Colon (tissue), 2 donors: ENCODE measurements at regions not wholly inside any gene's neighbourhood (a gene's known extent, or its start where the extent isn't known, plus 50 kb on each side); places are given as distances from the start of the nearest gene placed in this dataset.
"Not testable (repeated sequence)": the region's sequence is repeated elsewhere in the genome, so short reads cannot be mapped to it uniquely, and the experiment has no call there.

ENCODE experiments used
- FAIRE-seq: peaks from 2 replicates; lab custom pipeline; 2012; peaks lifted over from hg19 to GRCh38; lab: Jason Lieb, UNC
- donor health status: control.
- donor health status: control.

DNA sequence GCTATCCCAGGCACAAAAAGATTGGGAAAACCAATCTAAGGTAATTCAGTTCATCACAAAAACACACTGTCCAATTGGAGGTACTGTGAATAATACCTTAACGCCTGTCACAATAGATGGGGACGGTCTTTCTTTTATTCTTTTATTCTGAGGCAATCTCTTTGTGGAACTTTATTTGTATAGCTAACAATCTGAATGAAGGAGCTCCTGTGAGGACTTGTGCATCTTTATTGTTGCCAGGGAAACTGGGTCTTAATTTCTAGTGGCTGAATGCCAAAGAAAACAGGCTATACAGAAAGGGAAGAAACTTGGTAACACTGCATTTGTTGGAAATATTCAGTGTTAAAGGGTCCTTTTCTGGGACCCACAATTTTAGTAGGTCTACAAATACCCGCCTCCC, 546.9 kb upstream of the C9orf72 start:
- FAIRE-seq = no peak

DNA sequence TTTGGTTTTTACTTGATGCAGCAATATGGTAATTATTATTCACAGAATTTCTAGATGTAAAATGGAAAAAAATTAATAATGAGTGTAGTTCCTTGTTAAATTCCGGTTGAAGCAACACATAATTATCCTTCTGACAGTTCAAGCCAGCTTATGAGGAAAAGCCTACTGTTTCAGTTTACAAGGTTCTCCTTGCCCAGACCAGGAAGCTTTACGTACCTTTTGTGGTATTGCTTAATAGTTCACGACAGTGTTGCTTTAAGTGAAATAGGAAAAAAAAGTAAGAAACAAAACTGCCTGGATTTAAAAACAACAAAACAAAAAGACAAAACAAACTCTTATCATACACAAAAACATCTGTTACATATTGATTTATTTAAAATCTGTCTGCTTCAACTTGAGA, 547.3 kb upstream of the C9orf72 start:
- no peak for FAIRE-seq

DNA sequence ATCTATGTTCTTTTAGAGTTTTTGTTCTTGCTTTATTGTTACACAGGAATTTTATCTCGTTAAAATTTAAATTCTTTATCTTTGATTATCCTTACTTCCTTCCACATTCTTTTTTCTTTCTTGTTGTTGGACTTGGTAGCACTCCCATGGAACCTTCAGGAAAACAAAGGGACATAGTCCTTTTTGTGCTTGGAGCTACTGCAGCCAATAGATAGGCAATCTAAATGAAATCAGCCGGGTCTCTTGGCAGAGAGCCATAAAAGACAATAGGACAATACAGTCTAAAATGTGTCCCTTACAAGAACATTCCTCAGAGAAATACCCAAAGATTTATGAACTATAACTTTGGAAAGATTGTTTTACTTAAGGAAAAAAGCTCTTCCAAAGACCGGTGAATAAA, 548.1 kb upstream of the C9orf72 start:
- no peak for FAIRE-seq

DNA sequence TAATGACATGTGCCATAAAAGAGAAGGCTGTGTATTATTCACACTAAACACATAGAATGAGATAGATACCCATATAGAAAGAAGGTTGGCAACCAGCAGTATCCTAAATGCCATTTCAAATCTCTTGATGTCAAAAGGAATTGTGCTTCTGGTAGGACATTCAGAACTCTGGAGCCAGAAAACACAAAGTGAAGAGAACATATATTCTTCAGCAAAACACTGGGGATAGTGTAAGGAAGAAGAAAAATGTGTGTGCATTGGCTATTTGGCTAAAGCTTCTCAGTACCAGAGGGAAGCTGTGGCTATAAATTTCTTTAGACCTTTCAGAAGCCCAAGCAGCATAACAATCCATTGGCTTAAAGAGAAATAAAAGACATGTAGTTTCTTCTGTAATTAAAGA, 551.6 kb upstream of the C9orf72 start:
- FAIRE-seq = no peak

DNA sequence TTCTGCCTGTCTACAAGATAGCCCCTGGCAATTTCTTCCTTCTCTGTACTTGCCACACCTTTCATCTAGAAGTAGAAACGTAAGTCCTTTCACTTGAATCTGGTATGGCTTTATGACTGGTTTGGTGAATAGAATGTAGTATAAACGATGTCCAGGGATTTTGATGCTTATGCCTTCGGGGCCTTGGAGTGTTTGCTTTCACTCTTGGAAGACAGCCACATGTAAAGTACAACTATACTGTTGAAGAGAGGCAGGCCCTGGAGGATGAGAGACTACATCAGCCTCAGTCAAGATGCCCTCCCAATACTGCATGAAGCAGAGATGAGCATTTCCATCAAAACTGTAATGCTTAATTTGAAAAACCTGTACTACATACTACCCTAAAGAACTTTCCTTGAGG, 553.8 kb upstream of the C9orf72 start:
- no peak for FAIRE-seq

DNA sequence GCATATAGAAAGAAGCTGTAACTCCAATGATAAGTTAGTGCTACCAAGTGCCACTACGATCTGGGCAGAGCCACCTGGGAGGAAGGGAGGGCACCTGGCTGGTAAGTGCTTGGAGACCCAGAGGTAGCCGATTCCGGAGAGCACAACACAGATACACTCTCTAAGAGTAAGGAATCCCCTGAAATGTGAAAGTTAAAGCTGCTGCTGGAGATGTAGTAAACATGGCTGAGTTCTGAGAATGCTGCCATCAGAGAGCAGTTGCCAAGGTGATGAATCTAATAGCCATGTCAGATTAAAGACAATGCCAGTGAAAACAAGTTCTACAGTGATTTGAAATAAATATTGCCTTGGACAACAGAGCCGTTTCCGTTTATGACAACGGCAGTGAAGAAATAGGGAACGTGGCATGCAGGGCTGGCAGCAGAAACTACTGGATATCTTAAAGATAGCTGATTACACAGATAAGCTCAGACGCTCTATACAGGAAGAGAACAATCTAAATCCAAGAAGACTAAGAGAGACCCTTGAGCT, 561.2 kb upstream of the C9orf72 start:
- FAIRE-seq = no peak

DNA sequence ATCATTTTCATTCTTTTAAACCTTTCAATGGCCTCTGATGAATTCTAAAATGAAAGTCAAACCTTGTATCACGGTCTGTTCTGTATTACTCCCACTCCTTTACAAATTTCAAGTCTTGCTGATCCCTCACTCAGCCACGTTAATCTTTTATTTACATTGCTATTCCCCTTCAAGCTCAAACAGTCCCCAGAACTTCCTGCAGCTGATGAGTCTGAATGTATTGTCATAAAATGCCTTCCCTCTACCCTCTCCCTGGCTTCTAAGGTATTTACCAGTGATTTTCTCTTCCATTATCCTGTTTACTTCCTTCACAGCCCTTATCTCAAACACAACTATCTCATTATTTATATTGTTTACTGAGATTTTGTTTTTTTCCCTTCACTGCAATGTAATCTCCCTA, 562.3 kb upstream of the C9orf72 start:
- FAIRE-seq = no peak

DNA sequence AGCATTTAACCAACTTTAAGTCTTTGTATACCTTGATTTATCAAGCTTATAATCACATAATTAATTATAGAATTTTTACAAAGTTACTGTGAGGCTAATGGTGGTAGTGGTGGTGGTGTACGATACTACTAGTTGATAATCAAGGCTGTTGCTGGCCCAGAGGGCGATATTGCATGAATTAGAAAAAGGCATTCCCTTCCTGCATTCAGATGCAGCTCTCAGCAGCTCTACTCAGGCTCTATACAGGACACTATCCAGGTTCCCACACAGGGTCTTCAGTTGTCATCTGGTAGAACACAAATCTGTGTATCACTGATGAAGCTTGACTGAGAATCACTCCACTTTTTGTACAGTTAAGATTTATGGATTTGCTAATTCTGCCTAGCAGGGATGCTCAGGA, 562.8 kb upstream of the C9orf72 start:
- no peak for FAIRE-seq

DNA sequence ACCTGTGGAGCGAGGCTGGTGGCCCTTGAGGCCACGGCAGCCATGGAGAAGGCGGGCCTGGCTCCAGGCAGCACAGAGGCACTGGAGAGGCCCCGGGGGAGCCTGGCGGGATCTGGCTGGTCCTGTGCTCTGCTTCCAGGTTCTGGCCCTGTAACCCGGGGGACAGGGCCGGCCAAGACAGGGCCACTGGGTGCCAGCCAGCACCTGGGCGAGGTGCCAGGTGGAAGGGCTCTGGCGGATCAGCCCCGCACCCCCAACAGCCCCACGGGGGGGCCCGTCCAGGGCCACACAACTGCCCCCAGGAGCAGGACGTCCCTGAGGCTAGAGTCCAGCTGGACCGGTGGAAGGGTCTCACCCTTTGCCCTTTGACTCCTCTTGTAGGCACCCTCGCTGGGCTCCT, 574.1 kb upstream of the C9orf72 start:
- FAIRE-seq = not testable (repeated sequence)

DNA sequence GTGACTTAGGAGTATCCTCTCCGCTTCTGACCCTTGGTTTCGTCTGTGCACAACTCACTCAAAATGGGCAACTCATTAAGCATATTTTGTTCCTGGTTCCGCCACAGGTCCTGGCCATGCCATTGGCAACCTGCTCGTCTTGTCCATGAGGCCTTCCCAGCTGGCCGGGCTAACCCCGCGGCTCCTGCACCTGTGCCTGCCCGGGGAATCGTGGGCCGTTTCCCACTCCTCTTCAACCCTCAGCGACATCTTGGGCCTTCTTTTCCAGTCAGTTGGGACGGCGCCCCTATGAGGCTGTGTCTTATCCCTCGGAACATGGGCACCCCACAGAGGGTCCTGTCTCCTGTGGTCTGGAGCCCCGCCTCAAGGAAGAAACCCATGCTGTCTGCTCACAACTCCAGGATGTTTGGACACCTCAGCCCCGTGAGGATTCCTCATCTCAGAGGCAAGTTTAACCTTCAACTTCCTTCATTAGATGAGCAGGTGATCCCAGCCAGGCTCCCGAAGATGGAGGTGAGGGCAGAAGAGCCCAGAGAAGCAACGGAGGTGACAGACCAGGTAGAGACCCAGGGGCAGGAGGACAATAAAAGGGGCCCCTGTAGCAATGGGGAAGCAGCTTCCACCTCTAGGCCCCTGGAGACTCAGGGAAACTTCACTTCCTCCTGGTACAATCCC, 574.8 kb upstream of the C9orf72 start:
- FAIRE-seq = not testable (repeated sequence)

DNA sequence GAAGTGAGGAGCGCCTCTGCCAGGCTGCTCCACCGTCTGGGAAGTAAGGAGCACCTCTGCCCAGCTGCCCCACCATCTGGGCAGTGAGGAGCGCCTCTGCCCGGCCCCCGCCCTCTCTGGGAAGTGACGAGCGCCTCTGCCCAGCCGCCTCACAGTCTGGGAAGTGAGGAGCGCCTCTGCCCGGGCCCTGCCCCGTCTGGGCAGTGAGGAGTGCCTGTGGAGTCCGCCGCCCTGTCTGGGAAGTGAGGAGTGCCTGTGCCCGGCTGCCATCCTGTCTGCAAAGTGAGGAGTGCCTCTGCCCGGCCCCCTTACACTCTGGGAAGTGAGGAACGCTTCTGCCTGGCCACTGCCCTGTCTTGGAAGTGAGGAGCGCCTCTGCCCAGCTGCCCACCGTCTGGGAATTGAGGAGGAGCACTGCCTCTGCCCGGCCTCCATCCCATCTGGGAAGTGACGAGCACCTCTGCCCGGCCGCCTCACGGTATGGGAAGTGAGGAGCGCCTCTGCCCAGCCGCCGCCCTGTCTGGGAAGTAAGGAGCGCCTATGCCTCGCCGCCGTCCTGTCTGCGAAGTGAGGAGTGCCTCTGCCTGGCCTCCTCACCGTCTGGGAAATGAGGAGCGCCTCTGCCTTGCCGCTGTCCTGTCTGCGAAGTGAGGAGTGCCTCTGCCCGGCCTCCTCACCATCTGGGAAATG, 576.2 kb upstream of the C9orf72 start:
- FAIRE-seq = not testable (repeated sequence)

DNA sequence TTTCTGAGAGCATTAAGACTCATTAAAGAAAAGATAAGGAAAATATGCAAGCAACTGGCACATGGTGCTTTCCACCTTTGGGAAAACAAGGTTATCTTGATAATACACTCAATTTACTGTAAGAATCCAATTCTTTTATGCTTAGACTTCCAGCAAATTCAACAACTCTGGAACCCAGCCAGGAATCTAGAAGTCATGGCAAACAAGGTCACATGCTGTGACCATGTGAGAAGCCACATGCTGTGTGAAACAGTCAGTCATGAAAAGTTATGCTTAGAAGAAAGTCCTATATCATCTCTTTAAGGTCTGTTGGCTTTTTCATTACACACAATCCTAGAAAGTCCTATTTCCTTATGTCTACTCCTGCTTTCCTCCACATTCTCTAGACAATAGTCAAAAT, 581.8 kb upstream of the C9orf72 start:
- FAIRE-seq = no peak

DNA sequence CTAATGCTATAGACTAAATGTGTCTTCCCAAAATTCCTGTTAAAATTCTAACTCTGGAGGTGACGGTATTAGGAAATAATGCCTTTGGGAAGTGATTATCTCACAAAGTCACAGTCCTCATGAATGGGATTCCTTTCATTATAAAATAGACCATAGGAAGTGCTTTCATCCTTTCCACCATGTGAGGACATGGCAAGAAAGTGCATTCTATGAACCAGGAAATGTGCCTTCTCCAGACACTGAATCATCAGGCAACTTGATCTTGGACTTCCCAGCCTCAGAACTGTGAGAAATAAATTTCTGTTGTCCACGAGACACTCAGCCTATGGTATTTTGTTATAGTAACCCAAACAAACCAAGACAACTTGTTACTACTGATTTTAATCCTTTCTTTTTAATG, 582.4 kb upstream of the C9orf72 start:
- no peak for FAIRE-seq

DNA sequence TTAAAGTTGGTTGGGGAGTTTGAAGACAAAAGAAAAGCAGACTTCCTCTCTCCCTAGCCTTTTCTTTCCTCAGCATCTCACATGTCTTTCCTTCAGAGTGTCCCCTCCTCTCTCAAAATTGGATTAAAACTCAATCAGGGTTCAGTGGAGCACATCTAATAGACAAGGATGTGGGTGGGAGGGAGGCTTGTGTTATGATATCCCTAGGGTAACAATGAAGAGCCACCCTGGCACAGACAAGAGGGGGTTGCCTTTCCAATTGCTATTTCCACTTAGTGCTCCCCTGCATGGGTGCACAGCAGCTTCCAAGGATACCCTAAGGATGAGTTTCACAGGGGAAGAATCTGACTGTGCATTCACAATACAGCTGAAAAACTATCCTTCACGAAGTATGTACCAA, 585.2 kb upstream of the C9orf72 start:
- no peak for FAIRE-seq

DNA sequence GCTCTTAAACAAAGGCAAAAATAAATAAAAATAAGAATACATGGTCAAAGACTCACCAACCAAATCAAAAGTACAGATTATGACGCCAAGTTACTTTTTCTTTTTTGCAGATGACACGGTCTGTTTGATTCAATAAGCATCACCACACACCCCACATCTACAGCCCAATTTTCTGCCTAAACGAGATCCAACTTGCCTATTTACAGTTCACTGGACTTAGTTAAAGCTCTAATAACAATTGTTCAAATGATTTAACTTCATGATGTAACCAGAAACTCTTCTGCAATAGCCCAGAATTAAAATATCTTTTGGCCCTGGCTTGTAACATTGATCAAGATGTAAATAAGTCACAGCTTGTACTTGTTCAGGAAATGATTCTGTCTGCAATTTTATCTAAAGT, 590.3 kb upstream of the C9orf72 start:
- FAIRE-seq = no peak

DNA sequence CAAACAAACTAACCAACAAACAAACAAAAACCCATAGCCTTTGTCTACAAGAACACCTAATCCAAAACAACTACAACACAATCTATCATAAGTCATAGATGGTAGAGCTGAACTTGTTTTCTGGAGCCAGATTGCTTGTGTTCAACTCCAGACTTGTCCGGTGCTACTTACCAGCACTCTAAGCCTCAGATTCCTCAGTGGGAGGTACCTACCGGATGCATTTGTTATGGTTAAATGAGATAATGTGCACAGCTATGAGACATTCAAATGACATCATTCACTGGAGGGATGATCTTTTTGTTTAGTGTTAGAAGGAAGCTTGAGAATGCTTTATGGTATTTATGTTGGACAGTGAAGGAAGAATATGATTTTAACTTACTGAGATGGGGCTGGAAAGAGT, 592.9 kb upstream of the C9orf72 start:
- FAIRE-seq = no peak

DNA sequence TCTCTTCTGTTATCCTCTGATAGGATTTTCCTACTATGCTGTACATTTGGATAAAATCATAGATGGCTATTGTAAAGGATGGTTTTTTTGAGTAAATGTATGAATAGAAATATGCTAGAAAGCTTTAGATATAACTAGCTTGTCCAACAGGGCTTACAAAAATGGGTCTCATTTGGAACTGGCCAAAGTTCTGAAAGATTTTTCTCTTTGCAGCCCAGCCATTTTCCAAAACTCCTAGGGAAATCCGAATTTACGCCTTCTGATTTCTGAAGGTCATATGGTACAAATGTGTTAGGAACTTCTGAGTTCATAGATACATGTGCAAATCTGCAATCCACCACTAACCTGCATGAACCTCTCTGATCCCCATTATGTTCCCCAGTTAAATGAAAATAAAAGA, 603.9 kb upstream of the C9orf72 start:
- no peak for FAIRE-seq

DNA sequence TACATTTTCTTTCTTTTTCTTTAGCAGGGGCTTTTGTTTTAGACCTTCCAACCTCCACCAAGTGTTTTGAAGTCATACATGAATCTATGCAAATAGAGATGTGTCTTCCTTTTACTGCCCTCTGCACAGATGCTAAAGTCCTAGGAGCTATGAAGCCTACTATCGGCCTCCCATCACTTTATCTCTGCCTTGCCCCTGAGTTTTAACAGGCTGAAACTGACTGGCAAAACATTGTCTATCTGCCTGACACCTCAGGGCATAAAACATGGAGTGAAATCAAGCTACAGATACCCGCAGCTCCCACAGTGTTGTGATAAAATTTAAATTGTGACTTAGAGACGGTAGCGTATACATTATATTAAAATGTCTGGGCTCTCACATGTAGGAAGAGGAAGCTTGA, 604.6 kb upstream of the C9orf72 start:
- FAIRE-seq = no peak

DNA sequence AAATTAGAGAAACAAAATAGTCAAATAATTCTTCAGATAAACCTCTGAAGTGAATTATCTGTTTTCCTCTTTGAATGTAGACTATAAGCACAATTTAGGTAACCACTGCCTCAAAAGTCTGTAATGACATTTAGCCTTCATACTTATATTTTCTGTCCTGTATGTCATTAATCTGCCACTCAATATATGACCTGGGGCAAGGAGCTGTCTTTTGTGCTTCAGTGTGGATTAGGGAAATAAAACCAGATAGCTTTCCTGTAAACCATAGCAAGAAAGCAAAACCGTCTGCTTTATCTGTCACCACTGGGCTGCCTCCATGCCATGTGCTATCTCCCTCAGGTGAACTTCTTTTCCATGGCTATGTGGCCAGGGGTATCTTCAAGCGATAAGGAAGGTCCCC, 606.6 kb upstream of the C9orf72 start:
- no peak for FAIRE-seq

DNA sequence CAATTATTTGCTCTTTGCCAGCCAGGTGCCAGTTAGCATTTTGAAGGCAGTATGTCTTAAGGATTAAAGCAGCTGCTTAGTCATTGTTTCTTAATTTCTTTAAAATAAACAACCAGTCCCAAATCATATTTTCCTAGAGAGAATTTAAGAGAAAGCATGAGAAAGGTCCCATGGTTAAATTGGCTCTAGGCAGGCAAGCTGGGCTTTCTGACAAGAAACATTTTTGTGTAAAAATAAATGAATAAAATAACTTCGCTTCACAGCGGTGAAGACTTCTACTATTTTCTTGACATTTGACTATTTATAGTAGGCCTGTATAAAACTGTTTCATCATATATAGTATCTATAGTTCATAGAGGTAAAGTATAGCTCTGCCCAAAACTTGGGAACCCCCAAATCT, 617.7 kb upstream of the C9orf72 start:
- FAIRE-seq = no peak

DNA sequence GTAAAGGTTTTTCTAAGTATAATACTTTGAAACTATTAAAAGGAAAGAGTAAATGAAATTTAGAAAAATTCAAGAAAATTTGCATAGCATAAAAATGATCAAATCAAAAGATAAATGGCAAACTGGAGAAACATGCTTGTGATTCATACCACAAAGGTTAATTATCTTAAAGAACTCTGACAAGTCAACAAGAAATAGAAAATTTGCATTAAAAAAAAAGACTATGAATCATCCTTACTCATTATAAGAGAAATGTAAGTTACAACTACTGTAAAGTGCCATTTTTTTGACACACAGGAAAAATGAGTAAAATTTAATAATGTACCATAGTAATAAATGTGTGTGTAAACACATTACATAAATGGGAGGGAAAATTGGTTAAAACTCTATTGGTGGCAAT, 624.4 kb upstream of the C9orf72 start:
- no peak for FAIRE-seq

DNA sequence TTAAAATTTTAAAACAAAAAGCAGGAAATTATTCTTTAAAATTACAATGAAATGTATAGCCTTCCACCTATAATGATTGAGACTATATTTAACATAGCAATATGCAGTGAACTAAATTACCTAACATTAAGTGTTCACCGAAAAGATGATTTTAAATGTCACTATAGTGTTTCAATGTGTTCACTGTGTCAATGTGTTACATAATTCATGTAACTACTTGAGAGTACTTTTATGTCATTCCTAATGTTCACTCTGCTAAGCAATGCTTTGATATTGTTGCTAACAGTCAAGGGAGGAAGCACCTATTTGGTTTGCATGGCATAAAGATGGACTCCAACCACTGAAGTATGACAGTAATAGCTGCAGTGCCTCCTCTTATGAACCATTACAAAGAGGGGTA, 629.8 kb upstream of the C9orf72 start:
- no peak for FAIRE-seq

DNA sequence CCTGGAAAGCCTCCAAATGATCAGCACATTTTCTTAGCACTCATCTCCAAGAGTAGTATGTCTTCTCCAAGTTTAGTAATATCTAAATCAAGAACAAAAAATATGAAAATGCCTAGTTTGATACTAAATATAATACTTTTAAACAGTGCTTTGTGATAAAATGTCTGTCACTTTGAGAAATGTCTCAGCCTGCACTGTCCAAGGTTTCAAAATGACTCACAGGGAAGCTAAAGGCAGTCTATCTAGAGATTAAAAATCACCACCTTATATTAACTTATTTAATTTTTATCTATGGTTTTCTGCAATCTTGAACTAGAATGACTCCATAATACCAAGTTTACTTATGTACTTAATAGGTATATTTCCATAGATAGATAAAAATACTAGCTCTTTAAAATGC, 633.0 kb upstream of the C9orf72 start:
- FAIRE-seq = no peak

DNA sequence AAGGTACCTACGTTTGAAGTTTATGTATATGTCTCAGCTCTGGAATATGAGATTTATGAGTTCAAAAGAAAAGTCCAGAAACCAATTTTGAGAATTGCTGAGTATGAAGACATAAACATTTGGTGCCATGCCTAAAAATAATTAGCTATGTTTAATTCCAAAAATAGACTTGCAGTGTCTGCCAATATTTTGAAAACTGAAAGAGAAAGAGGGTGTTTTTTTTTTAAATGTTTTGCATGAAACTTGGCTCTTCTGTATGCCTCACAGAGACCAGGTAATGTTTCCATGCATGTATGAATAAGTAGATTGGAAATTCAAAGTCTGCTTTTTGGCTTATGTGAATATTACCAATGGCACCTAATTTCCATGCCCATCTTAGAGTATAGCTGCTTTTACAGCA, 634.4 kb upstream of the C9orf72 start:
- no peak for FAIRE-seq
